GM12875 (cell line): ENCODE measurements at regions not wholly inside any gene's neighbourhood (a gene's known extent, or its start where the extent isn't known, plus 50 kb on each side); places are given as distances from the start of the nearest gene placed in this dataset.
"Not testable (repeated sequence)": the region's sequence is repeated elsewhere in the genome, so short reads cannot be mapped to it uniquely, and the experiment has no call there.

Experiments used
- H3K4me3 ChIP-seq: one replicate; pipeline ENCODE4 v1.5.1; 2011; ENCODE audit warnings: low read depth, low read length, control low read depth
- CTCF ChIP-seq: IDR thresholded peaks from 2 replicates; pipeline ENCODE4 v1.5.1; 2011; ENCODE audit warnings: low read depth, mild to moderate bottlenecking, control low read depth, inconsistent platforms, low read length, moderate library complexity, borderline replicate concordance; ENCODE audit not compliant: insufficient read depth

DNA sequence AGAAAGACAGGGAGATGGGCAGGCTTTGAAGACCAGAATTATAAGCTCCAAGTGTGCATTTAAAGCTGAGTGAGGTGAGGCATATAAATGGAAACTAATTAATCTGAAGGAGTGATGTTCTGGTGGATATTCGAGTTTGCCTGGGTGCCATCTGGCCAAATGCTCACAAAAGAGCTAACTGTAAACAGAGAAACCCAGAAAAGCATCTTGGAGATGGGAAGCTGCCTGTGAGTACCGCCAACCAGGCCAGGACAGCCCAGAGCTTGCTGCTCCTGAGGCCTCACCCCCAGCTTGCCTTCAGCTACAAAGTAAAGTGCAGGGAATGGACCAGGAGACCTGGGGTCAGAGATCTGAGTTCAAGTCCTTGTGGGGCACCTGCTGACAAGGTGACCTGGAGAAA is 446.1 kb upstream of the MYT1L start:
- no peak for TF ChIP-seq CTCF

DNA sequence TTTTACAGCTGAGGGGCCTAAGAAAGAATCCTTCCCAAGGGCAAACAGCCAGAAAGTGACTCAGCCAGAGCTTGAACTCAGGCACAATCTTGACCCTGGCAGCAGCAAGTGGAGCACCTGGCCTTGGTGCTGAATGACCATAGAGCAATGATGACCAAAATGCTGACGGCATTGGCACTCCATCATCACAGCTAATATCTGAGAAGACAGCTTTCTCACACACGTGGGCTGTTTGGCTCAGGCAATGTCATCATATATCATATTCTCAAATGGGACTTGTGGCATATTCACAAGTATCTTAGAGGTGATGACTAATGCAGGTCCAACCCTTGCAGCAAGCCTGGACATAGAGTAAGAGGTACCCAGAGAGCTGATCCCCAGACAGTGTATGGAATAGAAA is 443.9 kb upstream of the MYT1L start:
- no peak overlapping the region for H3K4me3 ChIP-seq
- TF ChIP-seq CTCF, result no peak

More for the DNA sequence above, 446.1 kb upstream of the MYT1L start:
- no peak overlapping the region for H3K4me3 ChIP-seq

DNA sequence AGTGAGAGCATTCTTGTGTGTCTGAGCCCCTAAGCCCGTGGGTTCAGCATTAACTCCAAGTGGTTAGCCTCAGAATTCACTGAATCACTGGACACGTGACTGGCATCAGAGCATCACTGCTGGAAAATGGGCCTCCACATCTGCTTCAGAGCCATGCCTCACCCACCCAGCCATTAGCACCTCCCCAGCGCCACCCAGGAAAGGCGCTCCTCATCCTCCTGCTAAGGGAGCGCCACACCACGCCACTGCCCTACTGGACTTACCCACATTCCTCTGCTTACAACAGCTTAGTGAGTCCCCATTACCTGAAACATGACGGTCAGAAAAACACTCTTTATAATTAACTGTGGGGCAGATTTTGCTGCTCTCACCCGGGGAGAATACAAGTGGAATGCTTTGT is 442.6 kb upstream of the MYT1L start:
- no peak for TF ChIP-seq CTCF
- H3K4me3 ChIP-seq, result no peak overlapping the region

DNA sequence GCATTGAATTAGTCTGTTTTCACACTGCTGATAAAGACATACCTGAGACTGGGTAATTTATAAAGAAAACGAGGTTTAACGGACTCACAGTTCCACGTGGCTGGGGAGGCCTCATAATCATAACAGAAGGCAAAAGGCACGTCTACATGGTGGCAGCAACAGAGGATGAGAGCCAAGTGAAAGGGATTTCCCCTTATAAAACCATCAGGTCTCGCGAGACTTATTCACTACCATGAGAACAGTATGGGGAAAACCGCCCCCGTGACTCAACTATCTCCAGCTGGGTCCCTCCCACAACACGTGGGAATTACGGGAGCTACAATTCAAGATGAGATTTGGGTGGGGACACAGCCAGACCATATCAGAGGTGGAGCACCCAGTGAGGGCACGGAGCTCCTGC is 442.0 kb upstream of the MYT1L start:
- not testable (repeated sequence) for H3K4me3 ChIP-seq

- H3K4me3 ChIP-seq, result no peak overlapping the region
- no peak for TF ChIP-seq CTCF
These were observed 440.8 kb upstream of the MYT1L start for GRCh38 chr2:2771721-2772411.

- no peak for TF ChIP-seq CTCF
- no peak overlapping the region for H3K4me3 ChIP-seq
These were observed 438.7 kb upstream of the MYT1L start for GRCh38 chr2:2769481-2770431.

DNA sequence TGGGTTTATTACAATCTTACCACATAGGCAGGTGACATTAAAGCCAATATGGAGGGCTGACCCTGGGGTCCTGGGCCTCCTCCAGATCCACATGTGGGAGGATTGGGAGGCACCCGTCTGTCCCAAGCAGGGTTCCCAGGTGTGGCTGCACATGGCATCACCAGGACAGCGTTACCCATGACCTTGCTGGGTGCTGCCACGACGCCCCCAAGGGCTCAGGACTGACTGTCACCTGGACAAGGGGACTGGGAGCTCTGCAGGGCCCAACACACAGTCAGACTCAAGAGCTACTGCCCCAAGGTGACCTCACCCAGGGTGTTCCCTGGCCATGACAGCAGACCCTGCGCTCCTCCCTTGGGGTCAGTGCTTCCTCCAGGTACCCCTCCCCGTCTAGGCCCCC is 437.4 kb upstream of the MYT1L start:
- no peak for TF ChIP-seq CTCF
- H3K4me3 ChIP-seq, result no peak overlapping the region
